ENCODE measurements at regions not wholly inside any gene's neighbourhood (a gene's known extent, or its start where the extent isn't known, plus 50 kb on each side); places are given as distances from the start of the nearest gene placed in this dataset.

DNA sequence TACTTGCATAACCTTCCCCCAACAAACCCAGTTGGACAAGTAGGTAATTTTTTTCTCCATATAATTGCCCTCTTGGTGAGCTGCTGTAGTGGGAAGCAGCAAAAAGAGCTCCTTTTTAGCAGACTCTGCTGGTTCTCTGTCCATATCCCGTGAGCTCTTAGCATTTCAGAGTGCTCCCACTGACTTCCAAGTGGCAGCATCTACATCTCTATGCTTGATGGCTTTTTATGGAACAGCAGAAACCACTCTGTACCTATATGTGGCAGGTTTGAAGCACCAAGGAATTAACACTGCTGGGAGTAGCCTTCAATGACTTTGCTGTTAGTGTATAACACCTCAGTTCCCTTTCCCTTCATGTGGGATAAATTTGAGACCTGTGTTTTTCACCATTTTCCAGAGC lies 168.4 kb upstream of the NHS start:
- DNase-seq (ENCODE audit: low spot score): no peak

DNA sequence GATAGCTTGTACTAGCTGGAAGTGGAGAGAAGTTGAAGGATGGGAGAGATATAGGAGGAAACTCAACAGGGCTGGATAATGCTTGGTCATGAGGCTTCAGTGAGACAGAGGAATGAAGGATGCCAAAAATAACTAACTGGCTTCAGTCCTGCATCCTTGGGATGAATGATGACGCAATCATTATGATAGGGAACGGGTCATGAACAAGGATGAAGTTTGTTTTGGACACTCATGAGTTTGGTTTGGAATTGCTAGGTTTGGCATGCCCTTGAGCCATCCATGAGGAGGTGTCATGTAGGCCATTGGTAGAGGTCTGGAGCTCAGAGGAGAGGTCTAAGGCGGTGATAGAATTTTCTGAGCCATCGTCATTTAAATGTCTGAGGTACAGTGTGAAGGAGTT lies 160.0 kb upstream of the NHS start:
- no peak for DNase-seq (ENCODE audit: low spot score)

DNA sequence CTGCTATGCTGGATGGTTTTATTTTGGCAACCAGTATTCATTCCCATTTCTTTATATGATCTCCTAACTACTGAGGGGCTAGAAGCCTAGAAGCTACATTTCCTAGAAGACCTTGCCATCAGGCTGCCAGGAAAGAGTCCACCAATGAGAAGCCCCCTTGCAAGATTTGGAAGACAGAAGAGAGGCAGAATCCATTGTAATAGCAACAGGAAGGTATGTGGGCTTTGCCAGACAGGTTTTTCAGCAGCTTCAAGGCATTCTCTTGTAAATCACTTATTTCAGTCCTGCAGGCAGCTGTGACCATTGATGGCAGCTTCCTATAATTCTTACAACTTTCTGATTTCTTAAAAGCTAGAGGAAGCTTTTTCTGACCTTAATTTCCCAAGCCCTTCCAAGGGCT lies 148.3 kb upstream of the NHS start:
- no peak for DNase-seq (ENCODE audit: low spot score)

DNA sequence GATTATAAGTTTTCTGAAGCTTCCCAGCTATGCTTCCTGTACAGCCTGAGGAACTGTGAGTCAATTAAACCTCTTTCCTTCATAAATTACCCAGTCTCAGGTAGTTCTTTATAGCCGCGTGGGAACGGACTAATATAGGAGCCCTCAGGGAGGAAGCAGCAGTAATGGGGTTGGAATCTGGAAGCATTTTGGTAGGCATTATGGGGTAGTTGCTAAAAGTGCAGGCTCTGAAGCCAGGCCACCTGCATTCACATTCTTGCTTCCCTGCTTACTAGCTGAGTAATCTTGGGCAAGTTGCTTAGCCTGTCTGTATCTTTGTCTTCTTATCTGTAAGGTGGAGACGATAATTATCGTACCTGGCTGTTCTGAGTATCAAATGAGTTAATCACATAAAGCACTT lies 137.9 kb upstream of the NHS start:
- DNase-seq (ENCODE audit: low spot score): peak; percentile 3

DNA sequence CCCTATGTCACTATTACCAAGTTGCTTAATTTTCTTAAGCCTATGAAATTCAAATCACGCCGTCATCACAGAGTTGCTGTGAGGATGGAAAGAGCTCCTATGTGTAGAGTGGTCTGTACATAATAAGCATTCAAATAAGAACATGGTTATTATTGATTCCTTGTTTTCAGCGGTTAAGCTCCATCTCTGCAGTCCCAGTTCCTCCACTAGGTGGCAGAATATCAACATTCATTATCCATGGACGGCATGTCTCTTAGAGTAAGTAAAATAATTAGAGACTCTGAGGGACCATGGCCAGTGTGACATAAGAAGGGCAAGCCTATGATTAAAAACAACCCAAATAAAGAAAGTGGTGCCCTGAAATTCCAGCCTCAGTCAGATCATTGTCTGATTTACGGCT lies 132.5 kb upstream of the NHS start:
- DNase-seq (ENCODE audit: low spot score): peak; percentile 65

DNA sequence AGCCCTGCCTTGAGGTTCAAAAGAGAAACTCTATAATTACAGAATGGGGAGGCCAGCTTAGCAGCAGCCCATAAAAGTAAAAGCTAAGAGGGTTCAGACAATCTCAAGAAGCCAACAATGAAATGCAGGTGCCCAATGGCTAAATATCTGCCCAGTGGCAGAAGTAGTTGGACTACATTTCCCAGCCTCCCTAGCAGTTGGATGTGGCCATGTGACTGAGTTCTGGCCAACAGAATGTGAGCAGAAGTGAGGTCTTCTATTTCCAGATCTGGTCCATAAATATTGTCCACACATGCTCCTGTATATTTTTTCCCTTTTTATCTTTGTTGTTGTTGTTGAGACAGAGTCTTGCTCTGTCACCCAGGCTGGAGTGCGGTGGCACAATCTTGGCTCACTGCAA lies 127.9 kb upstream of the NHS start:
- no peak for DNase-seq (ENCODE audit: low spot score)

DNA sequence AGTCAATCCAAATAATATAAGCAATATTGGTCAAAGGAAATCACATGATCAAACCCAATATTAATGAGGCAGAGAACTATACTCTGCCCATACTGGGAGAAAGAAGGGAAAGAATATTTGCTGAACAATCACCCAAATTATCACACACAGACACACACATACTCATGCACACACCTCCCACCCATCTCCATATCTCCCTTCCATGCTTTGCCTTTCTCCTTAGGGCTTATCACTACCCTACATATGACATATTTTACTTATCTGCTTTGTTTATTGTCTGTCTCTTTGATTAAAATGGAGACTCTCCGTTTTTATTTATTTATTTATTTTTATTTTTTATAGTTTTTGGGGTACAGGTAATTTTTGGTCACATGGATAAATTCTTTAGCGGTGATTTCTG lies 112.9 kb upstream of the NHS start:
- DNase-seq (ENCODE audit: low spot score): no peak

DNA sequence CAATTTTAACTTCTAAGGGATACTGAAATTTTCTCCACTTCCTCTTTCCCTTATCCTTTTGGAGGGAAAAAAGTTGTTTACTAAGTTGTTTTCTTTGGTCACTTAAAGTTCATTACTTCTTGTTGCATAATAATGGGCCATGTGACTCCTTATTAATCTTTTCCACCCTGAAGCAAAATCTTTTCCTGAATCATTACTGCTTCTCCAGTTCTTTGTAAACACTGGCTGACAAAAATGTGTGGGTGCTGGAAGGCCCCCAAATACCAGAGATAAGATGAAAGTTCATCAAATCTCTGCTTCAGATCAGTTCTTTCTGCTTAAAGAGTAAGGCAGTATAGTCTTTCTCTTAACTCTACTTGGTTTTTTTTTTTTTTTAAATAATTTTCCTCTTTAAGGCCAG lies 108.9 kb upstream of the NHS start:
- no peak for DNase-seq (ENCODE audit: low spot score)

DNA sequence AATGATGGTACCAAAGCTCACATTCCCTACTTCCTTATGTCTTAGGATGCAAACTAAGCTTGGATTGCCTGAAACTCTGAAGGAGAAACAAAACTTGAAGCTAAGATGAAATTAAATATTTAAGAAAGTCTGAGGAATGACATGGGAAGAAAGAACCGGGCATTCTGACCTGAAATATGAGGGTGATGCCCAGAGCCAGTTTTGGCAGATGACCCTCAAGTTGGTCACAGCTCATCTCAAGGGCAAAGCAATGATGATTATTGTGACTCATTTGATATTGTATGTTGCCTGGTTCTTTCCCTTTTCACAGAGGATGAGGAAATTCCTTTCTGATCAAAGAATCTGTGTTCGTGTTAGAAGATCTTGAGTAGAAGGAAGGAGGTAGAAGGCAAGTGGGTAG lies 96.0 kb upstream of the NHS start:
- DNase-seq (ENCODE audit: low spot score): no peak

DNA sequence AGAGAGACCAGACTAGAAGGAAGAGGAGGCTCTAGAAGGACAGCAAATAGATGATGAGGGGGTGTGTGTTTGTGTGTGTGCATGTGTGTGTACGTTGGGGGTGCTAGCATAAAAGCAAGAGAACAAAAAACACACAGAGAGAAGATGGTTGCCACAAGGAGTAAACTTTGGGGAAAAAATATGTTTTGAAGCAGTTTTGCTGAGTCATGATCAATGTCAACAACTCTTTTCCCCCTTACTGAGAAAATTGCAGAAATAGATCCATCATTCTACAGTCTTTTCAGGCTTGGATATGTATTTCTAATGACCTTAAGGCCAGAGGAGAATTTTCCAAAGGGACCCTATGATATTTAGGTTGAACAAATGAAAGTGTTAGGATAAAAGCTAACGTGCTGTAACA lies 89.0 kb upstream of the NHS start:
- no peak for DNase-seq (ENCODE audit: low spot score)

DNA sequence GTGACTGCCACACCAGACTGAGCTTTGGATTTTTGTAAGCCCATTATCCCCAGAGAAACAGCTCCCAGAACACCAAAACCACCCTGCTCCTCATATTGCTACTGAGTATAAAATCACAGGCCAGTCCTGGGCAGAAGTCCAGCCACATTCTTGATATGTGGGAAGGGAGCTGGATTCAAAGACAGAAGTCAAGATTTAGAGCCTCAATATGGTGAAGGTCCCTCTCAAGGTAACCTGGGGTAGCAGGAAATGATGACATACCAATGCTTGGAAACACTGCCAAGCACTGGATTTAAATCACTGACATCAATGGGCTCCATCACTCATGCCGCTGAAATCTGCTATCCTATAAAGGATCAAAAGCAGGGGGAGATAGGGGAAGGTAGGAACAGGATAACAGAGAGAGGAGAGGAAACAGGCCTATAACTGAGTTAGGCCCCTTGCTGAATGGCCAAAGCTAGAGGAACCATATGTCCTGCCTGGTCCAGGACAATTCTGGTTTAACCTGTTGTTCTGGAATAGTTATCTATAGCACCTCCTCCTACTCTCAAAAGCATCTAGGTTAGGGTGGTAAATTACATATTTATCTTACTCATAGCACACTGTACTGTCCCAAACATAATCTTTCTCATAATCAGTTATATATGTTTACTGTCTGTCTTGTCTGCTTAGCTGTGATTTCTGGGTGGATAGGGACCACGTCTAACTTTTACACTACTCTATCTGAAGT lies 83.7 kb upstream of the NHS start:
- no peak for DNase-seq (ENCODE audit: low spot score)

DNA sequence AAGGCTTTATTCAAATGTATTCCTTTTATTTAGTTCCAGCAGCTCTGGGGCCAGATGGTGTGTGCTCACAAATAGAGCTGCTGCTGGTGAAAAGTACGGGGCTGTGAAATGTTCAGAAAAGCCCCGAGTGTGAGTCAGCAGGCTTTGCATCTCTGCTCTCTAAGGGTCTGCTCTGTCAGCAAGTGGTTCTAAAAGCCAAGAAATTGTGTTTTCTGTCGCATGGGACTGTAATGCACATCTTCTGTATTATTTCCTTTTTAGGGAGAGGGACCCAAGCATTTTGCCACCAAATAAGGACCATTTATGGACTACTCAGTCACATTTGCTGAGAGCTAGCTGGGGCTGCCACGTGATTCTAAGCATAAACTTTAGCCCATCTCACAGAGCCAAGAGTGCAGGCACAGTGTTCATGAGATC lies 82.9 kb upstream of the NHS start:
- no peak for DNase-seq (ENCODE audit: low spot score)

DNA sequence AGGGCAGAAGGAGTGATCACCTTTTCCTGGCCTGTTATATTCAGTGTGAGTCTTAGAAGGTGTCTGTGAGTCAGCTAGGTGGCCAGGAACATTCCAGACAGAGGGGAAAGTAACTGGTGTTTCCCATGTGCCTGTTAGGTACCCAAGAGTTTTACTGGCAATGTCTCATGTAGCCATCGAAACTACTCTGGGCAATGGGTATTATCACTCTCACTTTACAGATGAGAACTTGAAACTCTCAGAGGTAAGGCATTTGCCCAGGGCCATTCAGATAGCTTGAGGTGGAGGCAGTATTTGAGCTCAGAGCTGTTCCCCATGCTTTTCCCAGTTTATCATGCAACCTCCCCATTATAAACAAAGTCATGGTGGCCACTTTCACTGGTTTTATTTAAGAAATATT lies 80.4 kb upstream of the NHS start:
- DNase-seq (ENCODE audit: low spot score): peak; percentile 6

DNA sequence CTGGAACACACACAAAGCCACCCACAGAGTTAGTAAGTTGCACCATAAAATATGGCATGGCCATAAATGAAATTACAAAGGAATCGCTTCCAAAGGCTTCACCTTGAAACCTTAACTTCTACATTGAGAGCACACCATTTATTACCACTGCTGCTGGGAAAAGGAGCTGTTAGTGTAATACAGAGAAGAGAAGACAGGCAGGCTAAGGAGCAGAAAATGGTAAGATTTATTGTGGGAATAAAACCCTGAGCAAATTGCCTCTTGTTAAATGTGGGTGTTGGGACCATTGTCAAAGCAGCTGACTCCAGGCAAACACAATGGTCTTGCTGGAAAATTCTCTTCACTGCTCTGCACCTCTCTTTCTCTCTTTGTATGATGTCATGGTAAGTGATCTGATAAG lies 79.2 kb upstream of the NHS start:
- DNase-seq (ENCODE audit: low spot score): no peak

DNA sequence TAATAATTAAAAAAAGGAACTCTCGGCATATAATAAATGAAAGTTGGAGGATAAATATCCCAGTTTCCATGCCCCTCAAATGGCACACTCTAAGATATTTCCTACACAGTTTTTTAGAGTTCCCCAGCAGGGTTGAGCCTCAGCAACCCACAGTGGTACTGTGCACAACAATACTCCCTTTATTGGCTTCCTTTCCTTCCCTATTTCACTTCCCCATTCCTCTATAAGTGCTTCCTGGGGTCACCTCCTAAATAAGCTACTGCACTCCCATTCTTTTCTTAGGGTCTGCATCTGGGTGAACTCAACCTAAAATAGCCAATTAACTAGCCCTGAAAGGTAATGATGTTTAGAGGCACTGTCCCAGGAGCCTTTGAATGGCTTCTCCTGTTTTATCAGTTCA lies 76.4 kb upstream of the NHS start:
- DNase-seq (ENCODE audit: low spot score): no peak

DNA sequence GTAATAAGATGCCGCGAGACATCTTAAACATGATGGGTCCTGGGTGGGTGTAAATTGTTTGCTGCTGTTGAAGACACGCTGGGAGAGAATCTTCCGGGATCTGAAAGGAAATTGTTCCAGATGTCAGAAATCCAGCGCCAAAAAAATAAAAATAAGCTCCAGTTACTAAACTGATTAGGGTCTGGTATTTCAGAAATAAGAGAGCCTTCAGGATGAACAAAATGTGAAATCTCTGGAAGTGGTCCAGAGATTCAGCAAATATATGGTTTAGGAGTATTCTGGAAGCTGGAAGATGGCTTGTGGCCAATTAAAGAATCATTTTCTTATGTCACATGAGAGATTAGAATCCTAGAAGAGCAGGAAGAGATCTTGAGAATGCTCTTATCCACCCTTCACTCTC lies 75.8 kb upstream of the NHS start:
- no peak for DNase-seq (ENCODE audit: low spot score)

DNA sequence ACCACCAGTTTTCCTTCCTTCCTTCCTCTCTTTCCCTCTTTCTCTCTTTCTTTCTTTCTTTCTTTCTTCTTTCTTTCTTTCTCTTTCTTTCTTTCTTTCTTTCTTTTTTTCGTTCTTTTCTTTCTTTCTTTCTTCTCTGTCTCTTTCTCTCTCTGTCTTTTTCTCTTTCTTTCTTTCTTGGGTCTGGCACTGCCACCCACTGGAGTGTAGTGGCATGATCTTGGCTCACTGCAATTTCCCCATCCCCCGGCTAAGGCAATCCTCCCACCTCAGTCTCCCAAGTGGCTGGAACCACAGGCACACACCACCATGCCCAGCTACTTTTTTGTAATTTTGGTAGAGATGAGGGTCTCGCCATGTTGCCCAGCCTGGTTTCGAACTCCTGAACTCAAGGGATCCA lies 51.6 kb upstream of the NHS start:
- no peak for DNase-seq (ENCODE audit: low spot score)

Data from kidney tubule cell (primary cell).